Ammon's horn (tissue), 1 donor: ENCODE measurements at regions not wholly inside any gene's neighbourhood (a gene's known extent, or its start where the extent isn't known, plus 50 kb on each side); places are given as distances from the start of the nearest gene placed in this dataset.
"Not testable (repeated sequence)": the region's sequence is repeated elsewhere in the genome, so short reads cannot be mapped to it uniquely, and the experiment has no call there.

Source experiments
- DNase-seq: peaks from one replicate; pipeline ENCODE4 v3.0.0-alpha.2; 2016; ENCODE audit warnings: low spot score

DNA sequence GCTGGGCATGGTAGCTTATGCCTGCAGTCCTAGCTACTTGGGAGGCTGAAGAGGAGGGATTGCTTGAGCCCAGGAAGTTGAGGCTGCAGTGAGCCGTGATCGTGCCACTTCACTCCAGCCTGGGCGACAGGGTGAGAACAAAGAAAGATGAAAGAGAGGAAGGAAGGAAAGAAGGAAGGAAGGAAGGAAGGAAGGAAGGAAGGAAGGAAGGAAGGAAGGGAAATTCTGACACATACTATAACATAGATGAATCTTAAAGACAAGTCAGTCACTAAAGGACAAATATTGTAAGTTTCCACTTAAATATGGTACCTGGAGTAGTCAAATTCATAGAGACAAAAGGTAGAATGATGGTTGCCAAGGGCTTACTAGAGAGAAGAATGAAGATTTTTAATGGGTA is 108.0 kb upstream of the CACHD1 start:
- no peak for DNase-seq

DNA sequence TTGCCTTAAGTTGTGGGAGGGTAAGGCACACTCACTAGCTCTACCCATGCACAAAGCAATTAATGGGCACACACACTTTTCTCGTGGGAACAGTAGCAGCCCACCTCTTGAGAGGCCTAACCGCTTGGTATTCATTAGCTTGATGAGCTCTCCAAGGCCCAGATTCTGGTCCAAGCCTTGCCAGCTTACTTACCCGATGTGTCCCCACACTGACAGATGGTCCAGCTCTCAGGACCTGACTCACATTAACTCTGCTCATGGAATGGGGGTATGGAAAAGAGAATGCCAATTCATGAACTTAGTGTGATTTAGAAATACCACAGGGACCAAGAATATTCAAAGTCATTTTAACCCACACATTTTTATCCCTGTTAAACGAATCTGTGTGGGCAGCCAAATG is 106.8 kb upstream of the CACHD1 start:
- DNase-seq = peak; percentile 21

DNA sequence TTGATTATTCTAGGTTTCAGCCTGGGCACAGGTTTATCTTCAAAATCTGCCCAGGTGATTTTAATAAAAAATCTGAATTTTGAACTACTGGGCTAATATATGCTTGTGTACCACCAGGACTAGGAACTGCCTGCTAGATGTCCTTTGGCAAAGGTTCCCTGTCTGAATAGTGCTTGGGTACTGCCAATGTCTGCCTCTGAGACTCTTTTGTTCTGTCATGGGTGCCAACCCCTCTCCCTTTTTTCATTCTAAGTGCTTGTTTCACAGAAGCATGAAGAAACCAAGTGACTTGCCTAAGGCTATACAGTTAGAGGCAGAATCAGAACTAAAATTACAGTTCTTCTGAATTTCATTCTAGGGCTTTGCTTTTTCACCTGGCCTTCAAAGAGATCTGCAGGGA is 106.3 kb upstream of the CACHD1 start:
- DNase-seq = peak; percentile 75

DNA sequence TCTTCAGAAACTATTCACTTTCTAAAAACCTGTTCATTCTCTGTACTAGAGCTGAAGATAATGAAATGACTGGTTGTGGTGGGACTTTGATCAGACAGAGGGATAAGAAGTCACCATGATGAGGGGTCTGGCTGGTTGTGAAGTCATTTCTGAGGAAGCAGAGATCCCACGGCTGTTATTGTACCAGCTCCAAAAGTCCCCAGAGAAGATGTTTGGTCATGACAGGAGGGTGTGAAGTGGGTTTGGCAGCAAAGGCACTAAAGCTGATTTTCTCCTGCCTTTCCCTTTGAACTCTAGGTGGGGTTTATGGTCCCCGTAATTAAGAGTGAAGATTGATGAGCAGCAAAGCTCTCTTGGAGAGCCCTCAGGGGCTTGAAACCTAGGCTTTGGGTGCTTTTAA is 103.1 kb upstream of the CACHD1 start:
- DNase-seq = no peak

DNA sequence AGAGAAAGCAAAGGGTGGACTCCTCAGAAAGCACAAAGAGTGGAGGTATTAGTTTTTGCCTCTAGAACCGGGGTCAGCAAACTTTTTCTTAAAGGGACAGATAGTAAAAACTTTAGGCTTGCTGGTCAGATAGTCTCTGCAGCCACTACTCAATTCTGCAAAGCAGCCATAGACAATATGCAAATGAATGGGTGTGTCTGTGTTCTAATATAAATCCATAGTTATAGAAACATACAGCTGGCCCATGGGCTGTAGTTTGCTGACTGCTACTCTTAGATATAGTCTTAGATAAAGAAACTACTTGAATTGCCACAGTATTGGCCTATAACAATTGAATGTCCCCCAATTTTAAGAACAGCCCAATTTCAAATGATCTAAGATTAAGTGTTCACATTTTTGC is 101.6 kb upstream of the CACHD1 start:
- DNase-seq = no peak

DNA sequence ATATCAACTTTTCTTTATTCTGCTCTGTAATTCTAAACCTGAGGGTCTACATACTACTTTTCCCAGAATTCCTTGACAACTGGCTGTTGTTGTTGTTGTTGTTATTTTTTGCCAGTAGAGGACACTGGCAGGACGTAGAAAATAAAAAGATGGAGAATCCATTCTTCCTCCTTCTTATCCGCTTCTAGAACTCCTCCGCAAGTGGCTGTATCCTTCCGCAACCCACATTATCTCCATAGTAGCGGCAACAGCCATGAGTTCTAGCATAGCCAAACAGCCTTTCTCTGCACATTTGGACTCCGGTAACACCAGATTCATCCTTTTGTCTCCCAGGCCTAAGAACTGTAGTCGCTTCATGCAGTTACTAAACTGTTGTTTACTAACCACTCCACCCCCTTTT is 91.1 kb upstream of the CACHD1 start:
- no peak for DNase-seq

DNA sequence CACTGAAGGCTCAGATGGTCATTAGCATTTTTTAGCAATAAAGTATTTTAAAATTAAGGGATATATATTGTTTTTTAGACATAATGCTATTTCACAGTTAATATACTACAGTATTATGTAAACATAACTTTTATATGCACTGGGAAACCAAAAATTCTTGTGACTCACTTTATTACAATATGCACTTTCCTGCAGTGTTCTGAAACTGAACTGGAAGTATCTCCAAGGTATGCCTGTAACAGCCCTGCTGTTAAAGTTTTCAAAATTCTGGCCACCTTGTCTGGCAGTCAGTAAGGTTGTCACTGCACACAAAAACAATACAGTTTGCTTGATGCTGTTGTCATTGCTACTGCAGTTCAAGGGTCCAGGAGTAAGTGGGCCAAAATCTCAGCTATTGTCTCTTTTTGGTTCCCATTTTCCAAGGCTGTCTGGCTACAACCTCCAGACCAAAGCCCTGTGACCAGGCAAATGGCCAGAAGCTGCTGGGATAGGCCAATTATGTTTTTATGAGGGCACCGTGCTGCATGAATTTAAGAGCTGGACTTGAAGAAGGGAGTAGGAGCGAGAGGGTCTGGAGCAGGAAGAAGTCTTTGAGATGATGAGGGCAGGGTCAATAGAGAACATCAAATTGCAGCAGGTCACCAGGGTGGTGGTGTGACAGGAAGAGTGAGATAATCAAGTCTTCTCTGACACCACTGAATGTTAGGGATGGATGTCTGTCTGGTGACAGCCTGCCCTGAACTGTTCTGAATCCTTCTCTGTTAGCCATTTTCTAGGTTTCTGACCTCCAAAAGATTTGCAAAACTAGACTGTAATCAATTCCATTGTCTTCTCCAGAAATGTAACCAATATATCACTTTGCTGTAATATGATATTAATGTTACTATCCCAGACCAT is 82.3 kb upstream of the CACHD1 start:
- peak; percentile 2 for DNase-seq

DNA sequence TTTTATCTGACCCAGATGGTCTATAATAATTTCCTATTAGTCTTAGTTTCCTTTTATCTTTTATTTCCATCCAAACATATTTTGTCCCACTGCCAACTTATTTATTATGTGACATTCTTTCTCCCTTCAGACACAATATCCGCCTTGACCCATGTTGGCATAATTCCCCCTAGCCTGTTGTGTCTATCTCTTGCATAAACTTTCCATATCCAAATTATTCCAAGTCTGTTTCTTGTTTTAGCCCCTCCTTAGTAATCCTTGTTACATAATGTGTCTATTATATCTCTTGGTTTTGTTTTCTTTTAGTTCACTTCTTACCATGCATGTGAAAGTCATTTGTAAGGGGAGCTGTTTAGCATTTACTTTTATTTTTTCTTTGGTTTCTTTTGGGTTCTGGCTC is 81.6 kb upstream of the CACHD1 start:
- no peak for DNase-seq

DNA sequence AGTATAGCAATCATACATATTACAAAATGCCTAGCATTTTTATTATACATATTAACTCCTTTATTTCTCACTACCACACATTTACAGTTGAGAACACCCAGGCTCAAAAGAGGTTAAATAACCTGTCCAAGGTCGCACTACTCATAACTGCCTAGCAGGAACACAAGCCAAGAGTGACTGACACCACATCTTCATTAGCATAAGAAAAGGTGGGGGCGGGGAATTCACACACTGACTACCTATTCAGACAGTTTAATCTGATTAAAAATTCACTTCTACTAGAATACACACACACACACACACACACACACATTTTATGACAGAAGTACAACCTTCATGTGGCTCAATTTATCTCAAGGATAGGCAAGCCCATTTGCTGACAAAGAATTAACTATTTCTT is 77.8 kb upstream of the CACHD1 start:
- DNase-seq = no peak

DNA sequence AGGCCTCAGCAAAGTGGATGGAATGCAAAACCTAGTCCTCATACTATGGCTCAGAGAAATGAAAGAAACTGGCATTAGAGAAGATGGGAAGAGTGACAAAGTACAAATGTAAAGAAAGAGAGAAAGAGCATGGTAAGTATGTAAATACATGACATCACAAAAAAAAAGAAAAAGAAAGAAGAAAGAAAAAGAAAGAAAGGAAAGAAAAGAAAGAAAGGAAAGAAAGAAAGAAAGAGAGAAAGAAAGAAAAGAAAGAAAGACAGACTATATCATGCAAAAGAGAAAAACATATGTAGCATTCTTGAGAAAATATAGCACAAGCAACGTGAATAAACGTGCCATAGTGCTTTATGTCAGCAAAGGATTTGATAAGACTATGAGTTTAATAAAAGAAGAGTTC is 76.1 kb upstream of the CACHD1 start:
- no peak for DNase-seq

DNA sequence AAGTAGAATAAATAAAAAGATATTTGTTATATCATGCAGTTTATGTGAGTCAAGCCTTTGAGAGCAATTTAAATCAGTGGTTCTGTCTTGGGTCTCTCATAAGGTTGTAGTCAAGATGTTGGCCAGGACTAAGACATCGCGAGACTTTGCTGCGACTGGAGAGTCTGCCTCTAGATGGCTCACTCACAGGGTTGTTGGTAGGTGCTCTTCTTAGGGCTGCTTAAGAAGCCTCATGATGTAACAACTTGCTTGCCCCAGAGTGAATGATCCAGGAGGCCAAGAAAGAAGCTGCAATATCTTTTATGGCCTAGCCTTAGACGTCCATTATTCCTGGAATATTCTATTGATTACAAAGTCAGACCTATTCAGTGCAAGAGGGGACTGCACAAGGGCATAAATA is 73.1 kb upstream of the CACHD1 start:
- no peak for DNase-seq

DNA sequence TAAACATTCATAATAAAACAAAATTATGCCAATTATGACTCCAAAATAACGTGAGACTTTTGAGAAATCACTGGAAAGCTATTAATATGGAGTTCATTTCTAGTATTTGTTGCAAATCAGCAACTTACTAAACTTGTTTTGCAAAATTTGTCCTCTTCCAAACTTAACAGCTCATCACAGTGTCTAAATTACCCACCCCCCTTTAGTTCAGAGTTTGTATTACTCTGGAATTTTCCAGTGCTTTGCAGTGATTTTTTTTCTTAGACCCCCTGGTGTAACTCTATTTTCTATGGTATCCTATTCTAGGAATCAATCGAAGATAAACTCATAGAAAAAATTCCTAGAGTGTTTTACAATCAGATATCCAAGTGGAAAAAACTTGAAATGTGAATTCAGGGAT is 72.4 kb upstream of the CACHD1 start:
- DNase-seq = no peak

DNA sequence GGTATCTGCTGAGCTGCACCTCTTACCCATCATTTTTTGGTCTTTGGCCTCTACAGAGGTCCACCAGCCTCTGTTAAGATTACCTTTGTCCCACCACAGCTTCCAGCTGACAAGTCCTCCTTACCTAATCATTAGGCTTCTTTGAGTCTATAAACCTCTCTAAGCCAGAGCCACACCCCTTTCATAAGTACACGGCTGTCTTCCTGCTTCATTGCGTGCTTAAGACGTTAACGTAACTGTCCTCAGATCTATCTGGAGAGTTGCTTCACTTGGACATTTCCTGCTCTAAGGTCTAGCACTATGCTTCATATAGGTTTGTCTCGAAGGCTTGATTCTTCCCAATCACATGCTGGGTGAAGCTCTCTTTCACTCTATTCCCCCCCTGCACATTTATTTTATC is 71.0 kb upstream of the CACHD1 start:
- no peak for DNase-seq

DNA sequence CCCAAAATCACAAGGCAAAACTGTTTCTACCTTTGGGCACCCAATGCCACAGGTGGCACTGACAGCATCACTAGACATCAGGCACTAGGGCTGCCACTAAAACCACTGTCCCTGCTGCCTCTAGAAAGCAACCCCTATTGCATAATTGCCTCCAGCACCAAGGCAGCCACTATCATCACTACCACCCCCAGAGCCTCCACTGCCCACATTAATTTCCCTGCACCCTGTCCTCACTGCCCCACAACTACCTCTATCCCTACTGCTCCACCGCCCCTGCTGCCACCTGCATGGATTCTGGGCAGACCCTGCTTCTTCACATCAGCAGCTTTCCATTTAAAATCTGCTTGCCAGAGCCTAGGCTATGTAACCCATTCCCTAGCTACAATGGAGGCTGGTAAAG is 68.6 kb upstream of the CACHD1 start:
- DNase-seq = no peak

DNA sequence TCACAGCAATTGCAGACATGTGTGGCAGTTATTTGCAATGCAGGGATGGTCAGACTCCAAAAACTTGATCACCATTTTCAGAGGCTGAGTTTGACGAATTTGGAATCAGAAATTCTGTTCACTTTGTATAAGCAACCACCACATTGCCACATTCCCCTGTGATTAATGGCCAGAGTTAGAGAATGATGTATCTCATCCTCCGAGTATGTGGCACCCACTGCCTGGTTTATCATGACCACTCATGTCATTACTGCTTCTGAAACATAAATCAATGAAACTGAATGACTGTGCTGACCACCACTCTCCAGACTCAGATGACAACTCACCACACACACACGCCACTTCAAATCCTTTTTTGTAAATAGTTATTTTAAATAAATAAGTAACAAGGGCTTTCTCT is 66.6 kb upstream of the CACHD1 start:
- no peak for DNase-seq

DNA sequence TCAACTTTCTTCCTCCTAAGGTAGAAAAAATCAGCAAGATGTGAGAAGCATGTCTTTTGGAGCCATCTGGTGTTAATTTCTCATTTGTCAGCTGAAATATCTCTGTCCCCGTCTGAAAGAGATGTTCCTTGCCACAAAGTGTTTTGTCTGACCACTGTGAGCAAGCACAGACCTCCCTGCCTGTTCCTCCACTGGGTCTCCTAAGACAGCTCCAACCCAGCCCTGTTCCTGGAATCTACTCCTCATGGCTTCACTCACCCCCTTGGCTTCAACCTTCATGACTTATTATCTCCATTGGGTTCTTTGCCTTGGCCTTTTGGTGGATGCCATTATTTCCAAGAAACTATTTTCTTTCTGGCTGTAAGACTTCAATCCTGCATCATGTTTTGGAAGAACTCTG is 65.7 kb upstream of the CACHD1 start:
- DNase-seq = no peak

DNA sequence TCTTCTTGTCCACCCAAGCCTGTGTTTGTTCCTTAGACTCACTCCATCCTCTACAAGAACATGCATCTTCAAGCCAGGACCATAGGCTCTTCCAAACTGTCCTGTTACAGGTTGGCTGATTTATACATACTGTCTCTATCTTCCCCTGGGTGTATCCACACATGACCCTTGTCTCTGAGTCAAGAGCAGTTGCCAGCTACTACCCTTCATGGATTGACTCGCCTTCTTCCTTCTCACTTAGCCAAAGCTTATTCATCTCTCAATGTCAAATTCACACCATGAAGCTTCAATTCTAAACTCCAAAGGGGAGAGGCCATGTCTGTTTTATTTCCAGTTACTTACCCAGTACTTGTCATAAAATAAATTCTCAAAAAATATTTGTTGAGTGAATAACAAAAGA is 64.1 kb upstream of the CACHD1 start:
- no peak for DNase-seq

DNA sequence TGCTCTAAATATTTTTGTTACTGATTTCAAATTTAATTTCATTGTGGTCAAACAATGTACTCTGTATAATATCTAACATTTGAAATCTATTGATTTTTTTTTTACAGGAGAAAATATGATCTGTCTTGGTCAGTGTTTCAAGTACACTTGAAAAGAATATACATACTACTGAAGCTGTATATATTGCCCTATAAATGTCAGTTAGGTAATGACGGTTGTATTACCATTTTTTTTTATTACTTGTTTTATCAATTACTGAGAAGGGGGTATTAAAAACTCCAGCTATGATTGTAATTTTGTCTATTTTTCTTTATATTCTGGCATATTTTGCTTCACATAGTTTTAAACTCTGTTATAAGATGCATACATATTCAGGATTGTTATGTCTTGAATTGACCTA is 59.7 kb upstream of the CACHD1 start:
- no peak for DNase-seq

DNA sequence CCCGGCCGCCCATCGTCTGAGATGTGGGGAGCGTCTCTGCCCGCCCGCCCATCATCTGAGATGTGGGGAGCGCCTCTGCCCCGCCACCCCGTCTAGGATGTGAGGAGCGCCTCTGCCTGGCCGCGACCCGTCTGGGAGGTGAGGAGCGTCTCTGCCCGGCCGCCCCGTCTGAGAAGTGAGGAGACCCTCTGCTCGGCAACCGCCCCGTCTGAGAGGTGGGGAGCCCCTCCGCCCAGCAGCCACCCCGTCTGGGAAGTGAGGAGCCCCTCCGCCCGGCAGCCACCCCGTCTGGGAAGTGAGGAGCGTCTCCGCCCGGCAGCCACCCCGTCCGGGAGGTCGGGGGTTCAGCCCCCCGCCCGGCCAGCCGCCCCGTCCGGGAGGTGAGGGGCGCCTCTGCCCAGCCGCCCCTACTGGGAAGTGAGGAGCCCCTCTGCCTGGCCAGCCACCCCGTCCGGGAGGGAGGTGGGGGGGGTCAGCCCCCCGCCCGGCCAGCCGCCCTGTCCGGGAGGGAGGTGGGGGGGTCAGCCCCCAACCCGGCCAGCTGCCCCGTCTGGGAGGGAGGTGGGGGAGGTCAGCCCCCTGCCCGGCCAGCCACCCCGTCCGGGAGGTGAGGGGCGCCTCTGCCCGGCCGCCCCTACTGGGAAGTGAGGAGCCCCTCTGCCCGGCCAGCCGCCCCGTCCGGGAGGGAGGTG is 54.9 kb upstream of the CACHD1 start:
- not testable (repeated sequence) for DNase-seq

DNA sequence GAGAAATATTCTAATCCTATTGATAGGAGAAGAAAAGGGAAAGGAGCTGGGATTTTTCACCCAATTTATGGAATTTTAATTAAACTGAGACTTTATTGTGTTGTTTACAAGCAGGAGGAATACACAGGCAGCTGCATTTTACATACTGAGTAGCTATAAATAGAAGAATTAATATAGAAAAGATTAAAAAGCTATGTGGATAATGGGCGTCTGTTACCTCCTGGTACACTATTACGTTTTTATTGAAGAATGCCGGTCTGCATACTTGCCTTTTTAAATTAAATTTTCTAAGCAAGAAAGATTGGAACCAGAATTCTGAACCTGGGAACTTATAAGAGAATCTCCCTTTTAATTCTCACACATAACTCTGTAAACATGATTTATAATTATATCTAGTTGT is 52.1 kb upstream of the CACHD1 start:
- no peak for DNase-seq
